Suprapubic skin (tissue), 3 donors: ENCODE measurements at regions not wholly inside any gene's neighbourhood (a gene's known extent, or its start where the extent isn't known, plus 50 kb on each side); places are given as distances from the start of the nearest gene placed in this dataset.

Source experiments
- POLR2AphosphoS5 ChIP-seq, 3 donors: sonication (generic); formaldehyde crosslinking; IDR thresholded peaks; one replicate each; pipeline ENCODE4 v1.6.1; 2017; ENCODE audit warnings: antibody characterized with exemption in 3 of 3
- TF ChIP-seq, protein P1 (sequence below), 2 donors: fragments of 200-600 bp in 1 of 2; fragments of 450-650 bp in 1 of 2; sonication (generic) in 1 of 2; IDR thresholded peaks; one replicate each; pipeline ENCODE4 v1.5.1; 2016 to 2019; ENCODE audit warnings: antibody characterized with exemption in 2 of 2, mild to moderate bottlenecking in 1 of 2, moderate library complexity in 1 of 2

- TF ChIP-seq, protein P1, sequence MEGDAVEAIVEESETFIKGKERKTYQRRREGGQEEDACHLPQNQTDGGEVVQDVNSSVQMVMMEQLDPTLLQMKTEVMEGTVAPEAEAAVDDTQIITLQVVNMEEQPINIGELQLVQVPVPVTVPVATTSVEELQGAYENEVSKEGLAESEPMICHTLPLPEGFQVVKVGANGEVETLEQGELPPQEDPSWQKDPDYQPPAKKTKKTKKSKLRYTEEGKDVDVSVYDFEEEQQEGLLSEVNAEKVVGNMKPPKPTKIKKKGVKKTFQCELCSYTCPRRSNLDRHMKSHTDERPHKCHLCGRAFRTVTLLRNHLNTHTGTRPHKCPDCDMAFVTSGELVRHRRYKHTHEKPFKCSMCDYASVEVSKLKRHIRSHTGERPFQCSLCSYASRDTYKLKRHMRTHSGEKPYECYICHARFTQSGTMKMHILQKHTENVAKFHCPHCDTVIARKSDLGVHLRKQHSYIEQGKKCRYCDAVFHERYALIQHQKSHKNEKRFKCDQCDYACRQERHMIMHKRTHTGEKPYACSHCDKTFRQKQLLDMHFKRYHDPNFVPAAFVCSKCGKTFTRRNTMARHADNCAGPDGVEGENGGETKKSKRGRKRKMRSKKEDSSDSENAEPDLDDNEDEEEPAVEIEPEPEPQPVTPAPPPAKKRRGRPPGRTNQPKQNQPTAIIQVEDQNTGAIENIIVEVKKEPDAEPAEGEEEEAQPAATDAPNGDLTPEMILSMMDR (IDR thresholded peaks at IDR 0.05): no peak
- no peak for TF ChIP-seq POLR2AphosphoS5 (IDR thresholded peaks at IDR 0.05)
These were observed 300.8 kb upstream of the LYPLAL1 start for GRCh38 chr1:218872928-218873327.
